Neuronal stem cell (in vitro differentiated cells): ENCODE measurements at regions not wholly inside any gene's neighbourhood (a gene's known extent, or its start where the extent isn't known, plus 50 kb on each side); places are given as distances from the start of the nearest gene placed in this dataset.
"Not testable (repeated sequence)": the region's sequence is repeated elsewhere in the genome, so short reads cannot be mapped to it uniquely, and the experiment has no call there.

Source experiments
- DNase-seq: peaks from one replicate; pipeline ENCODE4 v3.0.0-alpha.2; 2013; ENCODE audit warnings: low spot score
- H2AFZ ChIP-seq: one replicate; pipeline ENCODE4 v1.6.1; 2013; ENCODE audit warnings: mild to moderate bottlenecking, low read length, inconsistent platforms
- H2AK5ac ChIP-seq: 2 replicates; pipeline ENCODE4 v1.6.1; 2013; ENCODE audit warnings: low read depth, mild to moderate bottlenecking, inconsistent platforms, low read length, moderate library complexity, mixed read lengths
- H2BK120ac ChIP-seq: 2 replicates; pipeline ENCODE4 v1.6.1; 2013; ENCODE audit warnings: low read depth, mild to moderate bottlenecking, inconsistent platforms, low read length, moderate library complexity, mixed read lengths
- H2BK12ac ChIP-seq: one replicate; pipeline ENCODE4 v1.6.1; 2013; ENCODE audit warnings: low read length, inconsistent platforms
- H2BK15ac ChIP-seq: 2 replicates; pipeline ENCODE4 v1.6.1; 2013; ENCODE audit warnings: mild to moderate bottlenecking, low read length, inconsistent platforms, mixed read lengths
- H2BK5ac ChIP-seq: one replicate; pipeline ENCODE4 v1.6.1; 2013; ENCODE audit warnings: inconsistent platforms, mild to moderate bottlenecking, low read length, moderate library complexity
- H3K14ac ChIP-seq: one replicate; pipeline ENCODE4 v1.6.1; 2013; ENCODE audit warnings: low read length, inconsistent platforms
- H3K18ac ChIP-seq: 2 replicates; pipeline ENCODE4 v1.6.1; 2013; ENCODE audit warnings: low read length, inconsistent platforms
- H3K23ac ChIP-seq: 2 replicates; pipeline ENCODE4 v1.6.1; 2013; ENCODE audit warnings: low read depth, mild to moderate bottlenecking, mixed read lengths, low read length, inconsistent platforms; ENCODE audit not compliant: poor library complexity
- H3K27ac ChIP-seq: replicated peaks from 3 replicates; pipeline ENCODE4 v1.5.1; 2013; ENCODE audit warnings: low read length, inconsistent platforms
- H3K27me3 ChIP-seq, 3 experiments: 2 replicates each; pipeline ENCODE4 v1.6.1; 2013; ENCODE audit warnings: low read length in 3 of 3, mild to moderate bottlenecking in 2 of 3, inconsistent platforms in 1 of 3, low read depth in 1 of 3, mixed read lengths in 1 of 3, moderate library complexity in 1 of 3; ENCODE audit not compliant: control insufficient read depth in 3 of 3, insufficient read depth in 3 of 3
- H3K36me3 ChIP-seq, 2 donors: replicated peaks in 1 of 2; 2 replicates each; pipeline ENCODE4 v1.6.1; 2013; ENCODE audit warnings: low read length in 2 of 2; ENCODE audit not compliant: control insufficient read depth in 2 of 2, insufficient read depth in 2 of 2
- H3K4ac ChIP-seq: 2 replicates; pipeline ENCODE4 v1.6.1; 2013; ENCODE audit warnings: inconsistent platforms, mild to moderate bottlenecking, low read length, moderate library complexity
- H3K4me1 ChIP-seq, 2 donors: 1 replicate in 1 of 2; 2 replicates in 1 of 2; pipeline ENCODE4 v1.6.1; 2013; ENCODE audit warnings: low read length in 2 of 2, low read depth in 1 of 2; ENCODE audit not compliant: control insufficient read depth in 2 of 2, insufficient read depth in 1 of 2
- H3K4me2 ChIP-seq: one replicate; pipeline ENCODE4 v1.6.1; 2013; ENCODE audit warnings: mild to moderate bottlenecking, low read length, inconsistent platforms; ENCODE audit not compliant: insufficient read depth, poor library complexity, severe bottlenecking
- H3K4me3 ChIP-seq, 2 donors: 2 replicates each; pipeline ENCODE4 v1.5.1; 2013; ENCODE audit warnings: low read length in 2 of 2, mild to moderate bottlenecking in 2 of 2, inconsistent platforms in 1 of 2, moderate library complexity in 1 of 2
- H3K79me1 ChIP-seq: one replicate; pipeline ENCODE4 v1.6.1; 2013; ENCODE audit warnings: low read depth, mild to moderate bottlenecking, inconsistent platforms, low read length, moderate library complexity
- H3K9ac ChIP-seq: one replicate; pipeline ENCODE4 v1.6.1; 2013; ENCODE audit warnings: mild to moderate bottlenecking, low read depth, low read length, inconsistent platforms; ENCODE audit not compliant: poor library complexity
- H3K9me3 ChIP-seq, 2 donors: replicated peaks in 1 of 2; 2 replicates each; pipeline versions ENCODE3 to v1.6.1; 2013; ENCODE audit warnings: low read length in 2 of 2, mild to moderate bottlenecking in 2 of 2, inconsistent platforms in 1 of 2, low read depth in 1 of 2, mixed read lengths in 1 of 2, moderate library complexity in 1 of 2; ENCODE audit not compliant: control insufficient read depth in 2 of 2, insufficient read depth in 1 of 2
- H4K8ac ChIP-seq: one replicate; pipeline ENCODE4 v1.6.1; 2013; ENCODE audit warnings: low read depth, mild to moderate bottlenecking, inconsistent platforms, low read length, moderate library complexity
- H4K91ac ChIP-seq: one replicate; pipeline ENCODE4 v1.6.1; 2013; ENCODE audit warnings: low read length, low read depth, mild to moderate bottlenecking, inconsistent platforms; ENCODE audit not compliant: poor library complexity
- WGBS, 2 donors: extraction: QIAGEN DNeasy Blood & Tissue Kit; methylation state at CpG; one replicate each; pipeline ENCODE4 v1.1.7; 2013; ENCODE audit warnings: missing lambda C conversion rate in 2 of 2, mixed read lengths in 1 of 2; ENCODE audit not compliant: insufficient read length in 2 of 2, insufficient replicate concordance in 1 of 2; ENCODE audit errors: extremely low coverage in 2 of 2; 5-methylcytosine and 5-hydroxymethylcytosine counted together

DNA sequence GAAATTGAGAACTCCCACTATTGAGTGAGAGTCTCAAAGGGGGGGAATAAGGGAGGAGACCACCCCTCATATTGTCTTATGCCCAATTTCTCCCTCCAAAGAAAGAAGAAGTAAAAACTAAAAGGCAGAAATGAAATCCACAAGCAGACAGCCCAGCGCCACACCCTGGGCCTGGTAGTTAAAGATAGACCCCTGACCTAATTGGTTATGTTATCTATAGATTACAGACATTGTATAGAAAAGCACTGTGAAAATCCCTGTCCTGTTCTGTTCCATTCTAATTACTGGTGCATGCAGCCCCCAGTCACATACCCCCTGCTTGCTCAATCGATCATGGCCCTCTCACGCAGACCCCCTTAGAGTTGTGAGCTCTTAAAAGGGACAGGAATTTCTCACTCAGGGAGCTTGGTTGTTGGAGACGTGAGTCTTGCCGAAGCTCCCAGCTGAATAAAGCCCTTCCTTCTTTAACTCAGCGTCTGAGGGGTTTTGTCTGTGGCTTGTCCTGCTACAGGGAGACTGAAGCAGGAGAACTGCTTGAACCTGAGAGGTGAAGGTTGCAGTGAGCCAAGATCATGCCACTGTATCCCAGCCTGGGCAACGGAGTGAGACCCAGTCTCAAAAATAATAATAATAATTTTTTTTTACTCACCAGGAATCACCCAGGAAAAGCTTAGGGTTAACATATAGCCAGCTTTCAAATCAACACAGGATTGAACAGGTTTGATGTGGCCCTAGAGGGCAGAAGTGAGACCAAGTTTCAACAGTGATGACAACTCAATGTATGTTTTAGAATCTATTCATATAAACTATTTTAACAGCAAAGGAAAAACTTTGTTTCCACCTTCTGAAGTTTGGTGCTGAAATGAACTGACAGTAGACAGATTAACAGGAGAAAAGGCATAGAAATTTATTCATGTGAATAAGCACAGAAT lies 181.4 kb upstream of the NDUFV2 start:
- H3K4me1 ChIP-seq, H2BK5ac ChIP-seq, H3K27ac ChIP-seq, H2BK15ac ChIP-seq, DNase-seq, H4K91ac ChIP-seq, H3K4ac ChIP-seq, H3K79me1 ChIP-seq, H2BK120ac ChIP-seq, H3K4me2 ChIP-seq, H3K4me3 ChIP-seq, H3K27me3 ChIP-seq, H3K36me3 ChIP-seq, H2BK12ac ChIP-seq, H3K9ac ChIP-seq, H3K23ac ChIP-seq, H3K9me3 ChIP-seq, H3K18ac ChIP-seq, H3K14ac ChIP-seq, H4K8ac ChIP-seq, H2AFZ ChIP-seq, H2AK5ac ChIP-seq: not testable (repeated sequence)
- no CpG with 5 or more reads among the region's 7 CpGs for WGBS, 2 donors

DNA sequence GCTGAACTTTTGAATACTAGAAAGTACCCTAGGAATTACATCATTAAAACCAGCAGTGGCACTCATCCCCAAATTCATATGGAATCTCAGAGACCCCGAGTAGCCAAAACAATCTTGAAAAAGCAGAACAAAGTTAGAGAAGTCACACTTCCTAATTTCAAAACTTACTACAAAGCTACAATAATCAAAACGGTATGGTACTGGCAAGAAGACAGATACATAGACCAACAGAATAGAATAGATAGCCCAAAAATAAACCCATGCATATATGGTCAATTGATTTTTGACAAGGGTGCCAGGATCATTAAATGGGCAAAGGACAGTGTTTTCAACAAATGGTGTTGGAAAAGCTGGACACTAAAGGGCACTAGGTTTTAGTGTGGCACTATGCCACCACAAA lies 176.0 kb upstream of the NDUFV2 start:
- no peak overlapping the region for H3K9ac ChIP-seq
- H3K23ac ChIP-seq: no peak overlapping the region
- H4K8ac ChIP-seq: no peak overlapping the region
- H2BK12ac ChIP-seq: no peak overlapping the region
- H3K9me3 ChIP-seq: peaks cover 8 to 17% of the 10 kb centered on the region in 2 donors
- H3K18ac ChIP-seq: no peak overlapping the region
- no peak for DNase-seq
- no peak overlapping the region for H4K91ac ChIP-seq
- no CpG with 5 or more reads among the region's 2 CpGs for WGBS, 2 donors
- H2BK15ac ChIP-seq: no peak overlapping the region
- no peak overlapping the region for H2AK5ac ChIP-seq
- no peak overlapping the region for H2AFZ ChIP-seq
- no peak overlapping the region for H3K4ac ChIP-seq
- no peaks in the 10 kb centered on the region for H3K4me1 ChIP-seq
- no peaks in the 10 kb centered on the region for H3K79me1 ChIP-seq
- no peak overlapping the region for H3K27ac ChIP-seq
- no peak overlapping the region for H3K4me2 ChIP-seq
- H3K14ac ChIP-seq: no peak overlapping the region
- no peak overlapping the region for H2BK120ac ChIP-seq
- no peak overlapping the region for H3K4me3 ChIP-seq
- no peak overlapping the region for H2BK5ac ChIP-seq
- peaks cover 0 to 3% of the 10 kb centered on the region in 2 donors for H3K36me3 ChIP-seq
- H3K27me3 ChIP-seq: no peaks in the 10 kb centered on the region

DNA sequence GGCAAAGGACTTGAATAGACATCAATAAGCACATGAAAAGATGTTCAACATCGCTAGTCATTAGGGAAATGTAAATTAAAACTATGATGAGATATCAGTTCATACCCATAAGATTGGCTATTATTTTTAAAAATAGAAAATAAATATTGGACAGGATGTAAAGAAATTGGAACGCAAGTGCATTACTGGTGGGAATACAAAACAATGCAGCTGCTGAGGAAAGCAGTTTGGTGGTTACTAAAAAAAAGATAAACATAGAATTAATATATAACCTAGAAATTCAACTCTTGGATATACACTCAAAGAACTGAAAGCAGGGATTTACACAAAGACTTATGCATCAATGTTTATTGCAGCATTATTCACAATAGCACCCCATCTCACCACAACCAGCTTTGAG lies 174.5 kb upstream of the NDUFV2 start:
- WGBS, 2 donors: no CpG with 5 or more reads among the region's 2 CpGs
- H3K18ac ChIP-seq: no peak overlapping the region

DNA sequence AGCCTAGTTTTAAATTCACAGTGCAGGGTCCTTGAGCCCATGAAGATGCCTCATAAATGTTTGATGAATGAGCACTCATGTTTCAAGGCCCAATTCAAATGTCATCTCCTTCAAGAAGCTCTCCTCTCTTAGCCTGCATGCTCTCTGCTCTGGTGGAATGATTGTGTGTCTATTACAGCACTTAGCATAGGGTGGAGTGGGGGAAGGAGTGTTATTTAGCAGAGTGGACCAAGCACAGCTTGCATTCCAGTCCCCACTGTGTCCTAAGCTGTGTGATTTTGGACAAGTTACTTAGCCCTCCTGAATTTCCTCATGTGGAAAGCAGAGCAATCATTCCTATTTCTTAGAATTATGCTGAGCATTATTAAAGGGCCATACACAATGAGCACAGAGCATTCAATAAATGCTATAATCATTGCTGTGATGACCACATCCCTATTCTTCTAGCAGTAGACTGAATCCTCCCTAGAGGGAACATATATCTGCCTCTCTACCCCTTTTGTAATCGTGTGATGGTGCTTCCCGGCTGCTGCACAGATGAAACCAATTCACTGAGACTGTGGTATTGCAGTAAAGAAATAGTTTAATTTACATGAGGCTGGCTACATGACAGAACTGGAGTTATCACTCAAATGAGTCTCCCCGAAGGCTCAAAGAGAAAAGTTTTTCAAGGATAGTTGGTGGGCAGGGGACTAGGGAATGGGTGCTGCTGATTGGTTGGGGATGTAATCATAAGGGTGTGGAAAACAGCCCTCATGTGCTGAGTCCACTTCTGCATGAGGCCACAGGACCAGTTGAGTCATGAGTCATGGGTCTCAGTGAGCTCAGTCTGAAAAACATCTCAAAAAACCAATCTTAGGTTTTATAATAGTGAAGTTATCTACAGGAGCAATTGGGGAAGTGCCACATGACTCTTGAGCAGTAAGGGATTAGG lies 173.4 kb upstream of the NDUFV2 start:
- no peak overlapping the region for H3K14ac ChIP-seq
- no peak overlapping the region for H3K18ac ChIP-seq
- no peak overlapping the region for H2AFZ ChIP-seq
- no peak overlapping the region for H4K8ac ChIP-seq
- no peak overlapping the region for H2BK5ac ChIP-seq
- H2BK15ac ChIP-seq: no peak overlapping the region
- H4K91ac ChIP-seq: no peak overlapping the region
- no peak for DNase-seq
- H2BK12ac ChIP-seq: no peak overlapping the region
- H3K4me3 ChIP-seq: no peak overlapping the region
- H3K23ac ChIP-seq: no peak overlapping the region
- no peak overlapping the region for H3K4me2 ChIP-seq
- no peak overlapping the region for H2BK120ac ChIP-seq
- no peaks in the 10 kb centered on the region for H3K4me1 ChIP-seq
- H3K9me3 ChIP-seq: peaks cover 11 to 23% of the 10 kb centered on the region in 2 donors
- H3K9ac ChIP-seq: no peak overlapping the region
- WGBS, 2 donors: no CpG with 5 or more reads among the region's 3 CpGs
- H2AK5ac ChIP-seq: no peak overlapping the region
- no peaks in the 10 kb centered on the region for H3K79me1 ChIP-seq
- H3K36me3 ChIP-seq: peaks cover 0 to 3% of the 10 kb centered on the region in 2 donors
- no peaks in the 10 kb centered on the region for H3K27me3 ChIP-seq
- no peak overlapping the region for H3K27ac ChIP-seq
- no peak overlapping the region for H3K4ac ChIP-seq

More for the DNA sequence above, 174.5 kb upstream of the NDUFV2 start:
- no peak overlapping the region for H3K14ac ChIP-seq
- no peak overlapping the region for H4K91ac ChIP-seq
- no peak overlapping the region for H2BK5ac ChIP-seq
- H3K9ac ChIP-seq: no peak overlapping the region
- no peaks in the 10 kb centered on the region for H3K27me3 ChIP-seq
- H2AFZ ChIP-seq: no peak overlapping the region
- no peaks in the 10 kb centered on the region for H3K4me1 ChIP-seq
- H3K4me2 ChIP-seq: no peak overlapping the region
- H3K36me3 ChIP-seq: peaks cover 0 to 3% of the 10 kb centered on the region in 2 donors
- no peak overlapping the region for H2BK15ac ChIP-seq
- H3K4me3 ChIP-seq: no peak overlapping the region
- H4K8ac ChIP-seq: no peak overlapping the region
- no peak overlapping the region for H2BK12ac ChIP-seq
- H2BK120ac ChIP-seq: no peak overlapping the region
- peaks cover 10 to 22% of the 10 kb centered on the region in 2 donors for H3K9me3 ChIP-seq
- no peak overlapping the region for H3K27ac ChIP-seq
- no peak overlapping the region for H3K4ac ChIP-seq
- H2AK5ac ChIP-seq: no peak overlapping the region
- H3K23ac ChIP-seq: no peak overlapping the region
- H3K79me1 ChIP-seq: no peaks in the 10 kb centered on the region
- no peak for DNase-seq
